ENCODE measurements at regions not wholly inside any gene's neighbourhood (a gene's known extent, or its start where the extent isn't known, plus 50 kb on each side); places are given as distances from the start of the nearest gene placed in this dataset.

DNA sequence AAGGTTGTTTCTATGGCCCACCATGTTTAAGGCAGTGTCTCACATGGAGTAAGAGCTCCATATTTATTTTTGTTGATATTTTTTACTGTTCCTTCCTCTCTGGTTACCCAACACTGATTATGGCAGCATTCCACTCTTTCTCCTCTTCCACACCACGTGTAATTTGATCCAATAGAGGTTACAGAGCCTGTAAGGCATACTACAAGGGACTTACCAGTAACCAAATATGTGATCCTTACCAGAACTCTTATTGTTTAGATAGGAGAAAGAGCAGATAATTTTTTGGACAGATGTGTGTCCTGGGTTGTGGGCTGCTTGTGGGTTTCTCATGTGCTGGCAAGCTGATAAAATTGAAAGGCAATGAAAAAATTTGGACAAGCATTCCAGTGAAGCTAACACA is 261.3 kb downstream of the TMEM167A start:
- no peaks in the 10 kb centered on the region for H3K27me3 ChIP-seq (replicated peaks; ENCODE audit: insufficient read depth, low read depth, low read length, poor library complexity)
- H3K4me1 ChIP-seq (ENCODE audit: insufficient read depth, low read length, poor library complexity, severe bottlenecking) = peaks cover 9% of the 10 kb centered on the region
- ChIA-PET POLR2A (ENCODE audit: low non-redundant PET) (no interaction called here), CTCF (no interaction called here)
- no peak overlapping the region for H3K27ac ChIP-seq (ENCODE audit: low read depth, low read length, poor library complexity, severe bottlenecking)
- intact Hi-C loops (cut with micrococcal nuclease; ENCODE audit: unreplicated experiment) = no loop called here
- BruUV-seq (replicated peaks) = no TSS peak
- DNase-seq (ENCODE audit: low spot score) = no peak
- H3K36me3 ChIP-seq (ENCODE audit: insufficient read depth, low read length, poor library complexity, severe bottlenecking) = no peaks in the 10 kb centered on the region
- H3K9me3 ChIP-seq (ENCODE audit: low read depth, low read length, poor library complexity, severe bottlenecking) = no peaks in the 10 kb centered on the region
- TF ChIP-seq EZH2 (IDR thresholded peaks at IDR 0.05; ENCODE audit: borderline replicate concordance, low read depth, low read length, poor library complexity, severe bottlenecking) (no peak), CTCF (conservative IDR thresholded peaks at IDR 0.05; ENCODE audit: low read depth, low read length) (no peak)
- H3K4me3 ChIP-seq (ENCODE audit: low read depth, low read length, poor library complexity, severe bottlenecking) = no peak overlapping the region

GRCh38 chr5:82813861-82814260 is 263.3 kb downstream of the TMEM167A start:
- no TSS peak for BruUV-seq (replicated peaks)
- H3K27ac ChIP-seq (ENCODE audit: low read depth, low read length, poor library complexity, severe bottlenecking) = no peak overlapping the region
- peaks cover 8% of the 10 kb centered on the region for H3K4me1 ChIP-seq (ENCODE audit: insufficient read depth, low read length, poor library complexity, severe bottlenecking)
- intact Hi-C loops (cut with micrococcal nuclease; ENCODE audit: unreplicated experiment) = no loop called here
- POLR2A ChIA-PET (ENCODE audit: low non-redundant PET) = no interaction called here
- no peaks in the 10 kb centered on the region for H3K9me3 ChIP-seq (ENCODE audit: low read depth, low read length, poor library complexity, severe bottlenecking)
- no peak overlapping the region for H3K4me3 ChIP-seq (ENCODE audit: low read depth, low read length, poor library complexity, severe bottlenecking)
- TF ChIP-seq EZH2 (IDR thresholded peaks at IDR 0.05; ENCODE audit: borderline replicate concordance, low read depth, low read length, poor library complexity, severe bottlenecking) (no peak), CTCF (conservative IDR thresholded peaks at IDR 0.05; ENCODE audit: low read depth, low read length) (no peak)
- H3K27me3 ChIP-seq (replicated peaks; ENCODE audit: insufficient read depth, low read depth, low read length, poor library complexity) = no peaks in the 10 kb centered on the region
- H3K36me3 ChIP-seq (ENCODE audit: insufficient read depth, low read length, poor library complexity, severe bottlenecking) = no peaks in the 10 kb centered on the region
- CTCF ChIA-PET = no interaction called here
- DNase-seq (ENCODE audit: low spot score) = no peak

- no peak overlapping the region for H3K27ac ChIP-seq (ENCODE audit: low read depth, low read length, poor library complexity, severe bottlenecking)
- H3K27me3 ChIP-seq (replicated peaks; ENCODE audit: insufficient read depth, low read depth, low read length, poor library complexity) = no peaks in the 10 kb centered on the region
- TF ChIP-seq EZH2 (IDR thresholded peaks at IDR 0.05; ENCODE audit: borderline replicate concordance, low read depth, low read length, poor library complexity, severe bottlenecking) (no peak), CTCF (conservative IDR thresholded peaks at IDR 0.05; ENCODE audit: low read depth, low read length) (no peak)
- H3K4me1 ChIP-seq (ENCODE audit: insufficient read depth, low read length, poor library complexity, severe bottlenecking) = peaks cover 8% of the 10 kb centered on the region
- BruUV-seq (replicated peaks) = no TSS peak
- ChIA-PET POLR2A (ENCODE audit: low non-redundant PET) (no interaction called here), CTCF (no interaction called here)
- H3K36me3 ChIP-seq (ENCODE audit: insufficient read depth, low read length, poor library complexity, severe bottlenecking) = no peaks in the 10 kb centered on the region
- intact Hi-C loops (cut with micrococcal nuclease; ENCODE audit: unreplicated experiment) = no loop called here
- no peak overlapping the region for H3K4me3 ChIP-seq (ENCODE audit: low read depth, low read length, poor library complexity, severe bottlenecking)
- no peaks in the 10 kb centered on the region for H3K9me3 ChIP-seq (ENCODE audit: low read depth, low read length, poor library complexity, severe bottlenecking)
- DNase-seq (ENCODE audit: low spot score) = no peak
Observed at GRCh38 chr5:82812575-82812974, 264.6 kb downstream of the TMEM167A start.

Measured in A673 (cell line).